Esophagus squamous epithelium (tissue), 4 donors: ENCODE measurements at regions not wholly inside any gene's neighbourhood (a gene's known extent, or its start where the extent isn't known, plus 50 kb on each side); places are given as distances from the start of the nearest gene placed in this dataset.

ENCODE experiments used
- POLR2A ChIP-seq, 4 donors: fragments of 450-650 bp; IDR thresholded peaks; one replicate each; pipeline ENCODE4 v1.6.1; 2017; ENCODE audit warnings: antibody characterized with exemption in 4 of 4, mild to moderate bottlenecking in 4 of 4, moderate library complexity in 3 of 4
- TF ChIP-seq, protein P1 (sequence below), 6 experiments: fragments of 450-650 bp in 4 of 6; fragments of 200-600 bp in 2 of 6; sonication (generic) in 2 of 6; IDR thresholded peaks; one replicate each; pipeline ENCODE4 v1.5.1; 2016 to 2019; ENCODE audit warnings: antibody characterized with exemption in 6 of 6, mild to moderate bottlenecking in 4 of 6, moderate library complexity in 4 of 6

DNA sequence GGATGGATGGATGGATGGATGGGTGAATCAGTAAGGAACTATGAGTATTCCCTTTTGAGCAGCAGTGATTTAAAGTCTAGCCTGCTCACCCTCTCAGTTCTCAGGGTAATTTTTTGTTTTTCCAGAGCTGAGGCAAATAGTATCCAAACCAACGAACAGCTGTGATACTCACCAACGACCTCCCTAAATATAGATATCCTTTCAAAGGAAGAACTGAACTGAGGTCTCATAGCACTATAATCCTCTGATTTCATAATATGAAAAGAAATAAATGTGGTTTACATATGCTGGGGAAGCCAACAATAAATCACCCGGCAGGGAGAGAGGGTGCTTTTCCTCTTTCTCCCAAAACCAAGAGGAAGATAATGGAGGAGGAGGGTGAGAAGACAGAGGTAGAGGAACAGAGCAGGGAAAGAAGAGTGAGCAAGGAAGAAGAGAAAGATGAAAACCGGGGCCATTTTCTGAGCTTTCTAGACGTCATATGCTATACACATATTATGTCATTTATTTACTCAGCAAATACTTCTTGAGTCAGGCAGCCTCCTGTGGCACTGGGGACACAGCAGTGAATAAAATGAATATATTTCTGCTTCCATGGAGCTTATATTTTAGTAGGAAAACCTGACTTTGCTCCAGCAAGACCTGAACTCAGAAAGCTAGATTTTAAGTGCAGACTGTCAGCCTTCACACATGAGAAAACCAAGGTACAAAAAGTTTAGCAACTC is 710.7 kb upstream of the TBX3 start:
- TF ChIP-seq, protein P1, sequence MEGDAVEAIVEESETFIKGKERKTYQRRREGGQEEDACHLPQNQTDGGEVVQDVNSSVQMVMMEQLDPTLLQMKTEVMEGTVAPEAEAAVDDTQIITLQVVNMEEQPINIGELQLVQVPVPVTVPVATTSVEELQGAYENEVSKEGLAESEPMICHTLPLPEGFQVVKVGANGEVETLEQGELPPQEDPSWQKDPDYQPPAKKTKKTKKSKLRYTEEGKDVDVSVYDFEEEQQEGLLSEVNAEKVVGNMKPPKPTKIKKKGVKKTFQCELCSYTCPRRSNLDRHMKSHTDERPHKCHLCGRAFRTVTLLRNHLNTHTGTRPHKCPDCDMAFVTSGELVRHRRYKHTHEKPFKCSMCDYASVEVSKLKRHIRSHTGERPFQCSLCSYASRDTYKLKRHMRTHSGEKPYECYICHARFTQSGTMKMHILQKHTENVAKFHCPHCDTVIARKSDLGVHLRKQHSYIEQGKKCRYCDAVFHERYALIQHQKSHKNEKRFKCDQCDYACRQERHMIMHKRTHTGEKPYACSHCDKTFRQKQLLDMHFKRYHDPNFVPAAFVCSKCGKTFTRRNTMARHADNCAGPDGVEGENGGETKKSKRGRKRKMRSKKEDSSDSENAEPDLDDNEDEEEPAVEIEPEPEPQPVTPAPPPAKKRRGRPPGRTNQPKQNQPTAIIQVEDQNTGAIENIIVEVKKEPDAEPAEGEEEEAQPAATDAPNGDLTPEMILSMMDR (IDR thresholded peaks at IDR 0.05), result no peak
- no peak for TF ChIP-seq POLR2A (IDR thresholded peaks at IDR 0.05)
